ENCODE measurements at regions not wholly inside any gene's neighbourhood (a gene's known extent, or its start where the extent isn't known, plus 50 kb on each side); places are given as distances from the start of the nearest gene placed in this dataset.

DNA sequence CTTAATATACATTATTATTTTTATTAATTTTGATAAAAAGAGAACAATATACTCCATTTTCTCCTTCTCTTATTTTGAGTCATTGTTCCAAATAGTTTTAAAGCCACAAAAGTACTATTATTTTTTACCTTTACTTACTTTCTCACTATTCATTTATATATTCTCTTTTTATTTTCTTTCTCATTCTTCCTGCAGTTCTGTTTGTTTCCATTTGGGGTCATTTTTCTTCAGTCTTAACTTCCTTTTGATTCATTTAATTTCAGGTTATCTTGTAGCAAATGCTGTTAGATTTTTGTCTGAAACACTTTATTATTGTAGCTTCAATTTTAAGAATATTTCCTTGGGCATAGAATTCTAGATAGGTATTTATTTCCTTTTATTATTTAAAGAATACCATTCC, 438.6 kb upstream of the EPHA5 start:
- no peak for TF ChIP-seq FOXA1 (IDR thresholded peaks at IDR 0.05)
- no peak for TF ChIP-seq FOXA1 (CRISPR knock-in tag; IDR thresholded peaks at IDR 0.05)
- TF ChIP-seq ZNF501 (CRISPR knock-in tag; IDR thresholded peaks at IDR 0.05) = no peak
- TF ChIP-seq GATAD2A (CRISPR knock-in tag; IDR thresholded peaks at IDR 0.05) = no peak
- TF ChIP-seq ZNF350 (CRISPR knock-in tag; IDR thresholded peaks at IDR 0.05; ENCODE audit: borderline replicate concordance, low read depth) = no peak
- no peak for TF ChIP-seq ZNF780A (CRISPR knock-in tag; IDR thresholded peaks at IDR 0.05)
- TF ChIP-seq FOXC1 (CRISPR knock-in tag; IDR thresholded peaks at IDR 0.05; ENCODE audit: borderline replicate concordance) = no peak
- TF ChIP-seq NFATC3 (CRISPR knock-in tag; IDR thresholded peaks at IDR 0.05) = no peak
- no peak for TF ChIP-seq ZNF605 (CRISPR knock-in tag; IDR thresholded peaks at IDR 0.05)
- TF ChIP-seq, protein P1, sequence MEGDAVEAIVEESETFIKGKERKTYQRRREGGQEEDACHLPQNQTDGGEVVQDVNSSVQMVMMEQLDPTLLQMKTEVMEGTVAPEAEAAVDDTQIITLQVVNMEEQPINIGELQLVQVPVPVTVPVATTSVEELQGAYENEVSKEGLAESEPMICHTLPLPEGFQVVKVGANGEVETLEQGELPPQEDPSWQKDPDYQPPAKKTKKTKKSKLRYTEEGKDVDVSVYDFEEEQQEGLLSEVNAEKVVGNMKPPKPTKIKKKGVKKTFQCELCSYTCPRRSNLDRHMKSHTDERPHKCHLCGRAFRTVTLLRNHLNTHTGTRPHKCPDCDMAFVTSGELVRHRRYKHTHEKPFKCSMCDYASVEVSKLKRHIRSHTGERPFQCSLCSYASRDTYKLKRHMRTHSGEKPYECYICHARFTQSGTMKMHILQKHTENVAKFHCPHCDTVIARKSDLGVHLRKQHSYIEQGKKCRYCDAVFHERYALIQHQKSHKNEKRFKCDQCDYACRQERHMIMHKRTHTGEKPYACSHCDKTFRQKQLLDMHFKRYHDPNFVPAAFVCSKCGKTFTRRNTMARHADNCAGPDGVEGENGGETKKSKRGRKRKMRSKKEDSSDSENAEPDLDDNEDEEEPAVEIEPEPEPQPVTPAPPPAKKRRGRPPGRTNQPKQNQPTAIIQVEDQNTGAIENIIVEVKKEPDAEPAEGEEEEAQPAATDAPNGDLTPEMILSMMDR (CRISPR knock-in tag; IDR thresholded peaks at IDR 0.05) = no peak
- TF ChIP-seq PCBP2 (optimal IDR thresholded peaks at IDR 0.05; ENCODE audit: low read depth, low read length, poor library complexity, severe bottlenecking) = no peak
- no peak for TF ChIP-seq EZH2 (conservative IDR thresholded peaks at IDR 0.05; ENCODE audit: low read depth, low read length)
- TF ChIP-seq SOX6 (IDR thresholded peaks at IDR 0.05) = no peak
- no peak for TF ChIP-seq SOX6 (CRISPR knock-in tag; IDR thresholded peaks at IDR 0.05)
- no peak for TF ChIP-seq ZBTB39 (CRISPR knock-in tag; IDR thresholded peaks at IDR 0.05)
- TF ChIP-seq ZNF619 (CRISPR knock-in tag; IDR thresholded peaks at IDR 0.05) = no peak

Measured in HepG2 (cell line).